Muscle layer of duodenum (tissue), 2 donors: ENCODE measurements at regions not wholly inside any gene's neighbourhood (a gene's known extent, or its start where the extent isn't known, plus 50 kb on each side); places are given as distances from the start of the nearest gene placed in this dataset.

Source experiments
- H3K27ac ChIP-seq: one replicate; pipeline ENCODE4 v1.7.0; 2013; ENCODE audit warnings: mild to moderate bottlenecking, low read length
- H3K27me3 ChIP-seq: one replicate; pipeline ENCODE4 v1.7.0; 2013; ENCODE audit warnings: low read depth, mild to moderate bottlenecking, control low read depth, low read length
- H3K36me3 ChIP-seq, 2 donors: one replicate each; pipeline ENCODE4 v1.7.0; 2013; ENCODE audit warnings: low read length in 2 of 2, control low read depth in 1 of 2, mild to moderate bottlenecking in 1 of 2; ENCODE audit not compliant: insufficient read depth in 2 of 2, control insufficient read depth in 1 of 2
- H3K4me1 ChIP-seq, 2 donors: one replicate each; pipeline ENCODE4 v1.7.0; 2013; ENCODE audit warnings: low read length in 2 of 2, mild to moderate bottlenecking in 2 of 2, control low read depth in 1 of 2, moderate library complexity in 1 of 2; ENCODE audit not compliant: insufficient read depth in 2 of 2, control insufficient read depth in 1 of 2
- H3K4me3 ChIP-seq, 2 donors: one replicate each; pipeline ENCODE4 v1.7.0; 2013; ENCODE audit warnings: low read length in 2 of 2, low read depth in 1 of 2, mild to moderate bottlenecking in 1 of 2
- H3K9me3 ChIP-seq, 2 donors: one replicate each; pipeline ENCODE4 v1.7.0; 2013; ENCODE audit warnings: low read length in 2 of 2, control low read depth in 1 of 2, mild to moderate bottlenecking in 1 of 2; ENCODE audit not compliant: control insufficient read depth in 1 of 2
- donor health status: healthy.

- H3K4me1 ChIP-seq, result no peaks in the 10 kb centered on the region
- no peak overlapping the region for H3K4me3 ChIP-seq
- no peaks in the 10 kb centered on the region for H3K9me3 ChIP-seq
- H3K27ac ChIP-seq, result no peak overlapping the region
- H3K36me3 ChIP-seq, result no peaks in the 10 kb centered on the region
- H3K27me3 ChIP-seq, result no peaks in the 10 kb centered on the region
Measured at GRCh38 chr9:87824216-87824875, 58.3 kb upstream of the SPATA31E1 start.

- H3K9me3 ChIP-seq, result no peaks in the 10 kb centered on the region
- H3K4me1 ChIP-seq, result no peaks in the 10 kb centered on the region
- H3K4me3 ChIP-seq, result no peak overlapping the region
- H3K27ac ChIP-seq, result no peak overlapping the region
- no peaks in the 10 kb centered on the region for H3K36me3 ChIP-seq
- H3K27me3 ChIP-seq, result no peaks in the 10 kb centered on the region
Measured at GRCh38 chr9:87824886-87825285, 57.8 kb upstream of the SPATA31E1 start.

- Histone ChIP-seq H3K27ac (no peak overlapping the region), H3K9me3 (no peaks in the 10 kb centered on the region), H3K27me3 (no peaks in the 10 kb centered on the region), H3K4me1 (no peaks in the 10 kb centered on the region), H3K4me3 (no peak overlapping the region), H3K36me3 (no peaks in the 10 kb centered on the region)
Measured at GRCh38 chr9:87826331-87826730, 56.3 kb upstream of the SPATA31E1 start.

GRCh38 chr9:87827341-87827740 is 55.3 kb upstream of the SPATA31E1 start:
- no peaks in the 10 kb centered on the region for H3K27me3 ChIP-seq
- no peaks in the 10 kb centered on the region for H3K36me3 ChIP-seq
- no peaks in the 10 kb centered on the region for H3K9me3 ChIP-seq
- H3K4me3 ChIP-seq, result no peak overlapping the region
- H3K4me1 ChIP-seq, result no peaks in the 10 kb centered on the region
- H3K27ac ChIP-seq, result no peak overlapping the region

- H3K27ac ChIP-seq, result no peak overlapping the region
- H3K4me3 ChIP-seq, result no peak overlapping the region
- H3K36me3 ChIP-seq, result no peaks in the 10 kb centered on the region
- no peaks in the 10 kb centered on the region for H3K9me3 ChIP-seq
- H3K27me3 ChIP-seq, result no peaks in the 10 kb centered on the region
- H3K4me1 ChIP-seq, result no peaks in the 10 kb centered on the region
Measured at GRCh38 chr9:87829756-87830155, 52.9 kb upstream of the SPATA31E1 start.

DNA sequence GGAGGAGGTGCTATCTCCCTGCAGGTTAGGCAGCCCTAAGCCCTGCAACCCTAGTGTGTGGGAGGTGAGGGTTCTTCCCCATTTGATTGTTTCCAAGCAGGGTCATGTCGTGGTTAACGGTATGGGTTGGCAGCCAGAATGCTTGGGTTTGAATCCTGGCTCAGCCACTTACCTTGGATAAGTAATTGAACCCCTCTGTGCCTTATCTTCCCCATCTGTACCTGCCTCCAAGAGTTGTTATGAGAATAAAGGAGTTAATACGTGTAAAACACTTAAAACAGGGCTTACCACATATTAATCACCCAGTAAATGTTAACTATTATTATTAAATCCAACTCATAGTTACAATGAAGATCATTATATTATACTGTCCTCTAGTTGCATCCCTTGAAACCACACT is 52.2 kb upstream of the SPATA31E1 start:
- Histone ChIP-seq H3K9me3 (no peaks in the 10 kb centered on the region), H3K27ac (no peak overlapping the region), H3K4me3 (no peak overlapping the region), H3K27me3 (no peaks in the 10 kb centered on the region), H3K36me3 (no peaks in the 10 kb centered on the region), H3K4me1 (no peaks in the 10 kb centered on the region)

GRCh38 chr9:87831159-87831558 is 51.5 kb upstream of the SPATA31E1 start:
- no peak overlapping the region for H3K4me3 ChIP-seq
- no peaks in the 10 kb centered on the region for H3K36me3 ChIP-seq
- no peak overlapping the region for H3K27ac ChIP-seq
- no peaks in the 10 kb centered on the region for H3K4me1 ChIP-seq
- H3K9me3 ChIP-seq, result no peaks in the 10 kb centered on the region
- no peaks in the 10 kb centered on the region for H3K27me3 ChIP-seq
